Stromal cell of bone marrow (primary cell): ENCODE measurements at regions not wholly inside any gene's neighbourhood (a gene's known extent, or its start where the extent isn't known, plus 50 kb on each side); places are given as distances from the start of the nearest gene placed in this dataset.

Experiments
- DNase-seq: peaks from one replicate; pipeline ENCODE4 v3.0.0-alpha.2; 2012; ENCODE audit warnings: low read depth

- no peak for DNase-seq
These were observed 62.9 kb upstream of the B3GAT1 start for GRCh38 chr11:134474942-134475341.

- DNase-seq, result no peak
These were observed 62.2 kb upstream of the B3GAT1 start for GRCh38 chr11:134474070-134474860.

- no peak for DNase-seq
These were observed 59.8 kb upstream of the B3GAT1 start for GRCh38 chr11:134471716-134472455.

GRCh38 chr11:134471087-134471715 lies 59.2 kb upstream of the B3GAT1 start:
- no peak for DNase-seq

- DNase-seq, result no peak
These were observed 58.2 kb upstream of the B3GAT1 start for GRCh38 chr11:134470238-134470637.

GRCh38 chr11:134469627-134470026 lies 57.6 kb upstream of the B3GAT1 start:
- no peak for DNase-seq

- no peak for DNase-seq
These were observed 56.8 kb upstream of the B3GAT1 start for GRCh38 chr11:134468796-134469195.

- no peak for DNase-seq
These were observed 56.1 kb upstream of the B3GAT1 start for GRCh38 chr11:134468081-134468668.

GRCh38 chr11:134466610-134467567 lies 54.8 kb upstream of the B3GAT1 start:
- DNase-seq, result no peak

GRCh38 chr11:134466156-134466555 lies 54.1 kb upstream of the B3GAT1 start:
- DNase-seq, result no peak

- DNase-seq, result no peak
These were observed 53.1 kb upstream of the B3GAT1 start for GRCh38 chr11:134464981-134465730.

GRCh38 chr11:134464196-134464595 lies 52.2 kb upstream of the B3GAT1 start:
- DNase-seq, result no peak

- DNase-seq, result no peak
These were observed 51.7 kb upstream of the B3GAT1 start for GRCh38 chr11:134463716-134464115.
